GM12872 (cell line): ENCODE measurements at regions not wholly inside any gene's neighbourhood (a gene's known extent, or its start where the extent isn't known, plus 50 kb on each side); places are given as distances from the start of the nearest gene placed in this dataset.

Source experiments
- TF ChIP-seq, protein P1 (sequence below): IDR thresholded peaks from 3 replicates; pipeline ENCODE4 v1.5.1; 2011; ENCODE audit warnings: low read depth, mild to moderate bottlenecking, low read length, moderate library complexity; ENCODE audit not compliant: insufficient read depth

DNA sequence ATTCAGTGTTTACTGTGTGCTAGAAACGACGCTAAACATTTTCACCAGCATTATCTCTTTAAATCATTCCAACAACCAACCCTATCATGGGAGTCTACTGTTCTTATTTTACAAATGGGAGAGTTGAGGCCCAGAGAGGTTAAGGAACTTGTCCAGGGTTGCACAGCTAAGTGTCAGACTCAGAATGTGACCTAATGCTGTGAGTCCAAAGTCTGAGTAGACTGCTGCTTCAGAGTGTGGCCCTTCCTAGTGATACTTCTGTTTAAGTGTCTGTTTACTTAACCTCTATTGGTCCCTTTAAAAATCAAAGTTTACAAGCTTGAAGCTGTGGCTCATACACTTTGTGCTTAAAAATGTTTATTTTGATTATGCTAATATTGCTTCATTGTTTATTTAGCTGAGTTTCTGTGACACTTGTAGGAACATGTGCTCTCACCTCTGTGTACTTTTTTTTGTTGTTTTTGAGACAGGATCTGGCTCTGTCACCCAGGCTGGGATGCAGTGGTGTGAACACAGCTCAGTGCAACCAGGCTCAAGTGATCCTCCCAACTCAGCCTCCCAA is 84.4 kb upstream of the SYPL1 start:
- TF ChIP-seq, protein P1, sequence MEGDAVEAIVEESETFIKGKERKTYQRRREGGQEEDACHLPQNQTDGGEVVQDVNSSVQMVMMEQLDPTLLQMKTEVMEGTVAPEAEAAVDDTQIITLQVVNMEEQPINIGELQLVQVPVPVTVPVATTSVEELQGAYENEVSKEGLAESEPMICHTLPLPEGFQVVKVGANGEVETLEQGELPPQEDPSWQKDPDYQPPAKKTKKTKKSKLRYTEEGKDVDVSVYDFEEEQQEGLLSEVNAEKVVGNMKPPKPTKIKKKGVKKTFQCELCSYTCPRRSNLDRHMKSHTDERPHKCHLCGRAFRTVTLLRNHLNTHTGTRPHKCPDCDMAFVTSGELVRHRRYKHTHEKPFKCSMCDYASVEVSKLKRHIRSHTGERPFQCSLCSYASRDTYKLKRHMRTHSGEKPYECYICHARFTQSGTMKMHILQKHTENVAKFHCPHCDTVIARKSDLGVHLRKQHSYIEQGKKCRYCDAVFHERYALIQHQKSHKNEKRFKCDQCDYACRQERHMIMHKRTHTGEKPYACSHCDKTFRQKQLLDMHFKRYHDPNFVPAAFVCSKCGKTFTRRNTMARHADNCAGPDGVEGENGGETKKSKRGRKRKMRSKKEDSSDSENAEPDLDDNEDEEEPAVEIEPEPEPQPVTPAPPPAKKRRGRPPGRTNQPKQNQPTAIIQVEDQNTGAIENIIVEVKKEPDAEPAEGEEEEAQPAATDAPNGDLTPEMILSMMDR, result no peak

DNA sequence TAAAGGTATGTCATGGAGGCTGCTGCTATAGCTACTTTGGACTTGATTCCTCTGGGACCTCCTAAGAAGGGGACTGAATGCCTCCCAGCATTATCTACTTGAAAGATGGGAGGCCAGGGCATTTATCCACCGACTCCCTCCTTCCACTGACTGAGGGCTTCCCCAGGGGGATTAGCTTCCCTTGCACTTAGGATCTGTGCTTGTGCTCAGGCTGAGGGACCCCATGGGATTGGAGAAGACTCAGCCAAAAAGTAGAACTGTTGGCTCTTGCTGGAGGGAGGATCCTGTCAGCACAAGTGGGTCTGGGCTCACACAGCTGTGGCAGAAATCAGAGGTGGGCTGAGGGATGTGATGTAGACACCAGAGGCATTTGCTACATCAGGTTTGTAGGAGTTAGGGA is 81.5 kb upstream of the SYPL1 start:
- TF ChIP-seq, protein P1, result no peak

DNA sequence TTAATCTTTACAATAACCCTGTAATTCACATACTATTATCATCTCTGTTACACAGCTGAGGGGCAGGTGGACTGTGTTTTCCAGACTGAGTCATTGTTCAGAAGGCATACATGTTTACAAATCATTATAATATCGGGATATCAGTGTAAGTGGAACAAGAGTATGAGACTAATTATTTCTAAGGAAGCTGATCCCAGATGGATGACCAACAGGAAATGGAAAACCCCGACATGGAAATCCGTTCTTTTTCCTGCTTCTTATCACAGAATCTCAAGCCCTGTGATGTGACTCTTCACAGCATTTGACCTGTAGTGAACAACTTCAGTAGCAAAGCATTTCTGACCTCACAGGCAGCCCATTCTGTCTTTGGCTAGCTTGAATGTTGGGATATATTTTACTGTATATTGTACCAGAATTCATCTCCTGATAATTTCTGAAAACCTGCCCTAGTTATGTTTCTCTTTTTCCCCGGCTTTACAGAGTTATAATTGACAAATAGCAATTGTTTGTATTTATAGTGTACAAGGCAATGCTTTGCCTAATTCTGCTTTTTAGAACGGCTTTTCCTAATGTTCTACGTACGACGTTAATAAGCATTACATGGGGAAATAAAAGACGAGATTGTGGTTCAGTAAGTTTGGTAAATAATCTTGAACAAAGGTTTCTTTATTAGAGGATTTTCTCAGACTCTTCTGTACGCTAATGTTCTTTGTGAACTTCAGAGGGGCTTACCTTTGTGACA is 78.6 kb upstream of the SYPL1 start:
- TF ChIP-seq, protein P1, result no peak

DNA sequence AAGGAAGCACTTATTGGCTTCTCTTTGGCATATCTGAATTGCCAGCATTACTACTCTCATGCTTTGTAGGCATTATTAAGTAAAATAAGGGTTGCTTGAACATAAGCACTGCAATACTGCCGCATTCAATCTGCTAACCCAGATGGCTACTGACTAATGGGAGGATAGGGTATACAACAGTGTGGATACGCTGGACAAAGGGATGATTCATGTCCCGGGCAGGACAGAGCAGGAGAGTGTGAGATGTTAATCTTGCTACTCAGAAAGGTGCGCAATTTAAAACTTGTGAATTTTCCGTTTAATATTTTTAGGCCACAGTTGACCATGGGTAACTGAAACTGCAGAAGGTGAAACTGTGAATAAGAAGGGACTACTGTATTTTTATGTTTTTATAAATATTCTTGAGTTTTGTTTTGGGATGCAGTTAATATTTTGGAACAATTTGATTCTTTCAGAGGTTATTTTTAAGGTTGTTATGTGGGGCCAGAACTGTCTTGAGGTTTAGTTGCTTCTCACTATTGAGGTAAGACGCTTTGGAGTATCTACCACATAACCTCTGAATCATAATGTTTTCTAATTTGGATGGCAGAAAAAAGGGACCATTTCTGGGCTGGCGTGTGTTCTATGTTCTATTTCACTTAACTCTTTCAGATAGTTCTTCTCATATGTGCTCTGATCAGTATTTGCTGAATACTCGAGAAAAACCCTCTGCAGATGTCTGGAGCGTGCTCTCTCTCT is 75.7 kb upstream of the SYPL1 start:
- TF ChIP-seq, protein P1, result no peak

DNA sequence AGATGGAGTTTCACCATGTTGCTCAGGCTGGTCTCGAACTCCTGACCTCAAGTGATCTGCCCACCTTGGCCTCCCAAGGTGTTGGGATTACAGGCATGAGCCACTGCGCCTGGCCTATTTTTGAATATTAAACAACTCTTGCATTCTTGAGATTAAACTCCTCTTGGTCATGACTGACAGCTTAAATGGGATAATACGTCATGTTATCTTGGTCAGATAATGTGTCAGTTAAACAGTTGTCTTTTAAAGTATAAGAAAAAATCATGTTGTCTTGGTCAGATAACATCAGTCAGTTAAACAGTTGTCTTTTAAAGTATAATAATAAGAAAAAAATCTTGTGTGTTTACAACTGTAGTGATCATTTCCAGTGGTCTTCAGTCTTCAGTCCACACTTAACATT is 73.6 kb upstream of the SYPL1 start:
- TF ChIP-seq, protein P1, result no peak

DNA sequence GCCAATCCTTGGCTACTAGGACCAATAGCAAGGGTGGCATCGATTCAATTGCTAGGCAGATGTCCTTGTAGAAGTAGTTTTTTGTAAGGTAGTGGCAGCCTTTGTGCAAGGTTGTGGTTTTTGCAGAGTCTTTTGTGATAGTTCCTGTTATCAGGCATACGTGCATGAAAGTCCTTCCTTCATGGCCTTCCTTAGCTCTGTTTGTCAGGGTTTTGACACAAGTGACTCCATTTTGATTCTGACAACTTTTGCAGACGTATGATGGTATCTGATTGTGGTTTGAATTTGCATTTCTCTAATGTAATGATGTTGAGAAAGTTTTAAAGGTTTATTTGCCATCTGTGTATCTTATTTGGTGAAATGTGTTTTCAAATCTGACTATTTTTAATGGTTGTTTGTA is 71.8 kb upstream of the SYPL1 start:
- TF ChIP-seq, protein P1, result no peak

DNA sequence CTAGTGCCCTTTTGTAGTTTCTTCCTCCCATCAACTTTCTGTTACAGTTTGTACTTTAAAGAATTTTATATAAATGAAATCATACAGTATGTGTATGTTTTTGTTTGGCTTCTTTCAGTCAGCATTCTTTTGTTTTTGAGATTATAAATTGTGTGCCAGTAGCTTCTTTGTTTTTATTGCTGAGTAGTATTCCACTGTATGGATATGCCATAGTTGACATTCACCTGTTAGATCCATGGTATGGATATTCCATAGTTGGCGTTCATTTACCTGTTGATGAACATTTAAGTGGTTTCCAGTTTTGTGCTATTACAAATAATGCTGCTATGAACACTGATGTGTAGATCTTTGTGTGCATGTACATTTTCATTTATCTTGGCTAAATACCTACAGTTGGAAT is 70.8 kb upstream of the SYPL1 start:
- TF ChIP-seq, protein P1, result no peak
